HEK293 (cell line): ENCODE measurements at regions not wholly inside any gene's neighbourhood (a gene's known extent, or its start where the extent isn't known, plus 50 kb on each side); places are given as distances from the start of the nearest gene placed in this dataset.

Source experiments
- RBAK ChIP-seq: fragments of 450-650 bp; formaldehyde crosslinking; IDR thresholded peaks from 2 replicates; pipeline ENCODE4 v1.5.1; 2016; ENCODE audit warnings: missing biosample characterization, missing genetic modification characterization
- ZBTB7A ChIP-seq: fragments of 450-650 bp; formaldehyde crosslinking; IDR thresholded peaks from 2 replicates; pipeline ENCODE4 v1.5.1; 2016; ENCODE audit warnings: low read depth, missing biosample characterization, missing genetic modification characterization
- ZFP69B ChIP-seq: fragments of 450-650 bp; formaldehyde crosslinking; IDR thresholded peaks from 2 replicates; pipeline ENCODE4 v1.5.1; 2016; ENCODE audit warnings: missing biosample characterization, missing genetic modification characterization
- ZNF24 ChIP-seq: fragments of 450-650 bp; formaldehyde crosslinking; IDR thresholded peaks from 2 replicates; pipeline ENCODE4 v1.5.1; 2016; ENCODE audit warnings: missing biosample characterization, missing genetic modification characterization
- ZNF280D ChIP-seq: fragments of 450-650 bp; formaldehyde crosslinking; IDR thresholded peaks from 2 replicates; pipeline ENCODE4 v1.5.1; 2016; ENCODE audit warnings: missing biosample characterization, missing genetic modification characterization
- ZNF510 ChIP-seq: fragments of 450-650 bp; formaldehyde crosslinking; IDR thresholded peaks from 2 replicates; pipeline ENCODE4 v1.5.1; 2018; ENCODE audit warnings: mild to moderate bottlenecking, missing genetic modification characterization, missing biosample characterization; ENCODE audit not compliant: insufficient replicate concordance
- ZNF670 ChIP-seq: fragments of 450-650 bp; formaldehyde crosslinking; IDR thresholded peaks from 2 replicates; pipeline ENCODE4 v1.5.1; 2016; ENCODE audit warnings: missing biosample characterization, missing genetic modification characterization, low read depth
- TF ChIP-seq, protein P1 (sequence below): fragments of 450-650 bp; formaldehyde crosslinking; IDR thresholded peaks from 2 replicates; pipeline ENCODE4 v1.5.1; 2016; ENCODE audit warnings: missing biosample characterization, missing genetic modification characterization
- TF ChIP-seq, protein P2 (sequence below): fragments of 450-650 bp; formaldehyde crosslinking; IDR thresholded peaks from 2 replicates; pipeline ENCODE4 v1.5.1; 2016; ENCODE audit warnings: missing biosample characterization, missing genetic modification characterization

DNA sequence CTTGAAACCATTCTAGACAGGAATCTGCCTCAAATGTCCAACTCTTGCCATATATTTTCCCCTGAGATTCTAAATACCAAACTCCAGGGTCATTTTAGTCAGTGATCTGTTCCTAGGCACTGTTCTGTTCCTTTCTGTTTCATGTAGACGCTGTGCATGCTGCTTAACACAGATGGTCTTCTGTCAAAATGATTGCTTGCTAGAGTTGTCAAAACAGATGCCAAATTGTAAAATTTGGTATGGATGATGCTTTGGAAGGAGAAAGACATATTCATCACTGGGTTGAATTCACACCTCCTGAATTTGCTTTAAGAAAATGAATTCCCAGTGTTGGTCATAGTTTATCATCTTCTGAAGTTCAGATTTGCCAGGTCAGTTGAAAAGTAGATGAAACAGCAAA lies 425.9 kb downstream of the ETS1 start:
- TF ChIP-seq, protein P1, sequence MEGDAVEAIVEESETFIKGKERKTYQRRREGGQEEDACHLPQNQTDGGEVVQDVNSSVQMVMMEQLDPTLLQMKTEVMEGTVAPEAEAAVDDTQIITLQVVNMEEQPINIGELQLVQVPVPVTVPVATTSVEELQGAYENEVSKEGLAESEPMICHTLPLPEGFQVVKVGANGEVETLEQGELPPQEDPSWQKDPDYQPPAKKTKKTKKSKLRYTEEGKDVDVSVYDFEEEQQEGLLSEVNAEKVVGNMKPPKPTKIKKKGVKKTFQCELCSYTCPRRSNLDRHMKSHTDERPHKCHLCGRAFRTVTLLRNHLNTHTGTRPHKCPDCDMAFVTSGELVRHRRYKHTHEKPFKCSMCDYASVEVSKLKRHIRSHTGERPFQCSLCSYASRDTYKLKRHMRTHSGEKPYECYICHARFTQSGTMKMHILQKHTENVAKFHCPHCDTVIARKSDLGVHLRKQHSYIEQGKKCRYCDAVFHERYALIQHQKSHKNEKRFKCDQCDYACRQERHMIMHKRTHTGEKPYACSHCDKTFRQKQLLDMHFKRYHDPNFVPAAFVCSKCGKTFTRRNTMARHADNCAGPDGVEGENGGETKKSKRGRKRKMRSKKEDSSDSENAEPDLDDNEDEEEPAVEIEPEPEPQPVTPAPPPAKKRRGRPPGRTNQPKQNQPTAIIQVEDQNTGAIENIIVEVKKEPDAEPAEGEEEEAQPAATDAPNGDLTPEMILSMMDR (tag by site-specific recombination), result no peak
- TF ChIP-seq ZNF24 (tag by site-specific recombination), result no peak
- TF ChIP-seq, protein P2, sequence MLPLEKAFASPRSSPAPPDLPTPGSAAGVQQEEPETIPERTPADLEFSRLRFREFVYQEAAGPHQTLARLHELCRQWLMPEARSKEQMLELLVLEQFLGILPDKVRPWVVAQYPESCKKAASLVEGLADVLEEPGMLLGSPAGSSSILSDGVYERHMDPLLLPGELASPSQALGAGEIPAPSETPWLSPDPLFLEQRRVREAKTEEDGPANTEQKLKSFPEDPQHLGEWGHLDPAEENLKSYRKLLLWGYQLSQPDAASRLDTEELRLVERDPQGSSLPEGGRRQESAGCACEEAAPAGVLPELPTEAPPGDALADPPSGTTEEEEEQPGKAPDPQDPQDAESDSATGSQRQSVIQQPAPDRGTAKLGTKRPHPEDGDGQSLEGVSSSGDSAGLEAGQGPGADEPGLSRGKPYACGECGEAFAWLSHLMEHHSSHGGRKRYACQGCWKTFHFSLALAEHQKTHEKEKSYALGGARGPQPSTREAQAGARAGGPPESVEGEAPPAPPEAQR (tag by site-specific recombination), result no peak
- TF ChIP-seq ZNF280D (tag by site-specific recombination), result no peak
- TF ChIP-seq ZFP69B (tag by site-specific recombination), result no peak
- no peak for TF ChIP-seq ZNF670 (tag by site-specific recombination)
- no peak for TF ChIP-seq ZNF510 (tag by site-specific recombination)
- no peak for TF ChIP-seq ZBTB7A (tag by site-specific recombination)
- no peak for TF ChIP-seq RBAK (tag by site-specific recombination)
